ENCODE measurements at regions not wholly inside any gene's neighbourhood (a gene's known extent, or its start where the extent isn't known, plus 50 kb on each side); places are given as distances from the start of the nearest gene placed in this dataset.

DNA sequence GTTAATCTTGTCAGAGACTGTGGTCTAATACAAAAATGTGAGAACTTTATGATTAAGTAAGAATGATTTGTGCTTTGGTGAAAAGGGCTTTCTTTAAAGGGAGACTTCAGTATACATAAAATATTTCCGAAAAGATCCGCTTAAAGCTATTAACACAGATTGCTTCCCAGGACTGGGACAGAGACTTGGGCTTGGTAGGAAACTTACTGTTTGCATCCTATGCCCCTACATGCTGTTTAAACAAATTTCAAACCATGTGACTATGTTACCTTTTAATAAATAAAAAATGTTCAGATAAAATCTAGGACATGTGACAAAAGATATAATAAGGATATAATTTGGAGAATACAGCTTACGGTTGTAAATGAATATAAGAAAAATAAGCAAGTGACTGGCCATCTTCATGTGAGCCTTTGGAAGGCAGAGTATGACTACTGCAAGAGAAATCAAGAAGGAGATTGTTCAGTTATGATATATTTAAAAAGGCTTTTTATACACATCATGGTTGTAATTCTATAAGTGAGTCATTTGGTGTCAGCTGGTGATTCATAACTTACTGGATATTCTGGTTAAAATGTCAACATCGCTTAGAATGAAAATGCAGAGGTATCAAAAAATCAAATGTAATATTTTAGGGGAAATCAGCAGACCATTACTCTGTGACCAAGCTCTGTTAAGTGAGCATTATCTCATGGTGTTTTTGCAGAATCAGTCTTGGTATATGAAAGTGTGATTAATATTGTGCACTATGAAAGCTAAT lies 234.7 kb upstream of the E2F7 start:
- no peak for DNase-seq (ENCODE audit: low spot score)

DNA sequence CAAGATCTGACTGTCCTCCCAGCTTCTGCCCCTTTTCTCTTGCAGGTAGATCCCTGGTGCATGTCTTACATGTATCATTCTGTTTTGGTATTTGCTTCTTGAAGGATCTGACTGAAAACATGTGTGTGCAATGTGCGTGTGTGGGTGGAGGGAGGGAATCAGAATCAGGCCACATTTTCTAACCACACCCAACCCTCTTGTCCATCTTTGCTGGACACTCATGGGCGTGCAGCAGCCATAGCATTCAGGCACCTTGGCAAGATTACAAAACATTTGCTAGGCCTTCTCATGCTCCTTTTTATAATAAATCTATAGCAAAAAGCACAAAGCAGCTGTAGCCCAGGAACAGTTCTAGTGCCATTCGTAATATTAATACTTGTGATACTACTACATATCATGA lies 233.6 kb upstream of the E2F7 start:
- no peak for DNase-seq (ENCODE audit: low spot score)

DNA sequence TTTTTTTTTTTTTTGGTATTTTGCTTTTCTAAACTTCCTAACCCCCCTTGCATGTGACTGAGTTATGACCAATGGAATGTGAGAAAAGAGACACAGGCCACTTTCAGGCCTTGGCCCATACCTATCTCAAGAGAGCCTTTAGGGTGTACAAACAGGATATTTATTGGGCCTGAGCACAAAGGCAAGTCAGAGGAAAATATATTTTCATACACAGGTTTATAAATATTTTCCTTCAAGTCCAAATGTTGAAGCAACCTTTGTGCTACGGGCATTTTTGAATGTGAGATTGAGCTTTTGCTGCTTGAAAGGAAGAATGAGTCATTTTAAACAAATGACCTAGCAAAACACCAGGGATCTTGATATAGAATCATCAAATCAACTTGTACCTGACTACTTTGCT lies 228.6 kb upstream of the E2F7 start:
- DNase-seq (ENCODE audit: low spot score), result peak; percentile 31

DNA sequence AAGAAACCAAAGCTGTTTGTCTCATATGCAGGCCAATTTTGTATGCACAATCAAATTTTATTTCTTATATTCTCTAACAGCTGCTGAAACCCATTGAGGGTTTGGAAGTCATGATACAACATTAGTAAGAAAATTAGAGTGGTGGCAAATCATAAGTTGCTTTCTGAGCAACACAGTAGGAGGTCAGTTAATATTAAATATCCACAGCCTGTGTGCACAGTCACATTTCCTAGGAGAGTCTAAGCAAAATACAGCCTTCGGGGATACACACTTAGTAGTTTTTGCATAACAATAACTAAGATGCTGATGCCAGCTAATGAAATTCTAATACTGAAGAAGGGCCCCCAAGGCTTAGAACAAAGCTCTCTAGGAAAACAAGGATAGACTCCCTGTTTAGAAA lies 209.6 kb upstream of the E2F7 start:
- no peak for DNase-seq (ENCODE audit: low spot score)

DNA sequence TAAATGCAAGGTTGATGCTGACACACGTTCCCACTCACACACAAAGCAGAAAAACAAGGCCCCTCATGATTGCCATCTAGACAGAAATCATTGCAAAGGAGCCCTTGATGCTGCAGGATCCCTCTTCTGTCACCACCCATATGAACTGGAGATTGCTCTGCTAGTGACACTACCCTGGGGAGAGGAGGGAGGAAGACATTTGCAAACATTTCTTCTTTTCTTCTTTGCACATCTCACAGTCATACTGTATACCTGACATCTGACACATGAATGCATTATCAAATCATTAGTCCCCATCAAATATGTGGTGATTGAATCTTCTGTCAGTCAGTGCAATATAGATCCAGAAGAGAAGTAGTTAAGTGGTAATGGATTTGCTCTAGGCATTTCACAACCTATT lies 208.5 kb upstream of the E2F7 start:
- no peak for DNase-seq (ENCODE audit: low spot score)

DNA sequence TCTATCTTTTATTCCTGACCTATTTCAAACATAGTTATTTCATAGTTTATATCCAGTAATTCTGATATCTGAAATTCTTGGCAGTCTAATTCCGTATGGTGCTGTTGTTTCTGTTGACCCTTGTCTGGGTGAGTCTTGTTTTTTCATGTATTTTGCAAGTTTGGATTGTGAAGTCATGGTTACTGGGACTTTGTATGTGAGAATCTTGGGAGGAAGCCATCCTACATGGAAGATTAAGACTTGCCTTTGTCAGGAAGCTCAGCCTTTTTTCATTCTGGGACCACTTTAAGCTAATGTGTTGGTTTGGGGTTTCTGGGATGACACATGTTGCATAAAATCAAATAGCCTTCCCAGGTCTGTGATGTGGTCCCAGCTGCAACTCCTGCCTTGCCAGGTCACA lies 191.6 kb upstream of the E2F7 start:
- no peak for DNase-seq (ENCODE audit: low spot score)

DNA sequence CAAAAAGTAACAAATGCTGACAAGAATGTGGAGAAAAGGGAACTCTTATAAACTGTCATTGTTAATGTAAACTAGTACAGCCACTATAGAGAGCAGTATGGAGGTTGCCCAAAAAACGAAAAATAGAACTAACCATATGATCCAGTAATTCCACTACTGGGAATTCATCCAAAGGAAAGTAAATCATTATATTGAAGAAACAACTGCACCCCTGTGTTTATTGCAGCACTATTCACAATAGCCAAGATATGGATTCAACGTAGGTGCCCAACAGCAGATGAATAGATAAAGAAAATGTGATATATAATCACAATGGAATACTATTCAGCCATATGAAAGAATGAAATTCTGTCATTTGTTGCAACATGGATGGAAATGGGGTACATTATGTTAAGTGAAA lies 188.0 kb upstream of the E2F7 start:
- no peak for DNase-seq (ENCODE audit: low spot score)

DNA sequence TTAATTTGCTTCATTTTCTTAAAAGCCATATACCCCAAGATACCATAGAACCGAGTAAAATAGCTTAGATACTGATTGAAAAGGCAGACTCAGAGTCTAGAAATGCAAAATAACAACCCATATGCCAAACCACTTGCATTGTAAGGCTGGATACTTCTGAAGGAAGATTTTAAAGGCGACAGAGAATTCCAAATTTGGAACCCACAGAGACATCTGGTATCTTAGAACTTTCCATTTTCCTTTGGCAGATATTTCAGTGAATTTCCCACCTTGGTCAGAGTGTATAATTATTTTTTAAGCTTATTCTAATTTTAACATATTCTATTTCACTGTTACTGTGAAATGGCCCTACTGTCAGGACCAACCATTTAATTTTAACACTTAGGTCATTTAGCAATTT lies 186.4 kb upstream of the E2F7 start:
- DNase-seq (ENCODE audit: low spot score), result no peak

DNA sequence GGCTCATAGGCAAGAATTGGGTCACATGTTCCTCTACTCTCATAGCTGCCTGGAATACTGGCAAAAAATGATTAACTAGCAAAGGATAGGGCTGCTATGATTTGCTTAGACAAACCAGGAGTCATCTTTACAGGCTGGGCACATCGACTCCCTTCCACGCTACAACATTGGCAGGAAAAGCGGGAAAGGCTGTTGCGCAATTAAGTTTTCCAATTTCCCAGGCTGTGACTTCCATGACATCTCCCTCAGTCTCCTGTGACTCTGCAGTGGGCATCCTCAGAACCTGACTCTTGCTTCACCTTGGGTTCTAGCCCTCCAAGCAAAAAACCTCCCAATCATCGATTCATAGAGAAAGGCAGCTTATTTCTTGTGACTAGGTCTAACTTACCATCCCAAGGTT lies 184.5 kb upstream of the E2F7 start:
- no peak for DNase-seq (ENCODE audit: low spot score)

DNA sequence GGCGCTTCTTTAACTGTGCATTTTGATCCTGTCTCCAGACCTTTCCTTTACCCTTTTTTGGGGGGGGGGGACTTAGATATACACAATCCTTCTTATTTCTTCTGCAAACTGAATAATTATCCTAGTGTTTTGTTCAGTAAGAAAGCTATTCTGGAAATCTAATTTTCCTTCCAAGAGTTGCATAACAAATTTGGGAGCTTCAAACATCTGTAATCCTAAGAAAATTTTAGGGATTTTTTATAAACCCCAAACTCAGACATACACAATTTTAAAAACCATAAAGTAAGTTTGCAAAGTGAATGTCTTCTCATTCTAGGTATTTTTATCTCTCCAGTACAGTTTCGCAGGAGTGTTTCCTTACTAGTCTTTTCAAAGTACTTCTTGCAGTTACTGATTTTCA lies 182.7 kb upstream of the E2F7 start:
- no peak for DNase-seq (ENCODE audit: low spot score)

DNA sequence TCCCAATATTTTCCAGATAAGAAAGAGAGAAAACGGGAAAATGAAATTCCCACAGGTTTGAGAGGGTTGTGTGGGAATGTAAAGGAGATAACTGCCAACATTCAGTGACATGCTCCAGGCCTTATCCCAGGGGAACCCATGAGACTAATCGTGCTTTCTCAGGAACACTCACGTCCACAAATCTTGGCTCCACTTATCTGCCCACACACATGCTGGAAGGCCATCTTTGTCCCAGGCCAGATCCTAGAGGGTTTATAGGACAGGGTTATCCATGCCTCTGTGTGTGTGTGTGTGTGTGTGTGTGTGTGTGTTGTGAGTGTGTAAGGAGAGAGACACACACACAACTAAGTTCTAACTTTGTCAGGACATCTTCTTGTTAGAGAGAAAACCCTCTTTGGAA lies 182.2 kb upstream of the E2F7 start:
- no peak for DNase-seq (ENCODE audit: low spot score)

DNA sequence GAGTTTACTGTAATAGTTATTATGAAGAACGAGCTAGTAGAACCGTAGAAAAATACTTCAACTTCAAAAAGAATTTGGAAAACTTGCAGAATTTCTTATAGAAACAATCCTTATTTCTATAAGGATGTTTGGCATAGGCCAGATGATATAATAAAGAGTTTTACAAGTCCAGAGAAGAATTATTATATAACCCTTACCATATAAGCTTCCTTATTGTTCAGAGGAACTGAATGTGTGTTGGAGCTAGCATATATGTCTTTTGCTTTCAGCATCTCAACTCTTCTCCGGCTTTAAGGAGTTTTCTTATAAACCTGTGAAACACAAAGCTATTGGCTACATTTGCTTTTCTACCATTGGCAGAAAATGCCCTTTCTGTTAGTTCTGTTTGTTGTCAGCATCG lies 178.0 kb upstream of the E2F7 start:
- no peak for DNase-seq (ENCODE audit: low spot score)

DNA sequence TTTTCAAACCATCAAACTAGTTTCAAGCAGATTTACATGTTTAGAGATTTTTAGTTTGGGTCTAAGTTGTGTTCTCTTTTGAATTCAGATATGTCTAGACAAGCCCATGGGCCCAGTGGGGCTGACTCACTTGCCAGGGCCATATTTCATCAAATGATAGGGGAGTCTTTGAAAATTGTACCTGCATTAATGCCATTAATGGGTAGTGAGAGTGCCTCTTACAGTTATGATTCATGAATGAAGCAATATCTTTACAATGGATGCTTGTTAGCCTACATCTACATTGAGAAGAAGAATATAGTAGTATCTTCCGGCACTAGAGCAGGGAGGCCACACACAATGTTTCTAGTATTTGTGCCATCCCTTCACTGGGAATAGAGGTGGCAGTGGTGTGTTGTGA lies 174.2 kb upstream of the E2F7 start:
- DNase-seq (ENCODE audit: low spot score), result no peak

DNA sequence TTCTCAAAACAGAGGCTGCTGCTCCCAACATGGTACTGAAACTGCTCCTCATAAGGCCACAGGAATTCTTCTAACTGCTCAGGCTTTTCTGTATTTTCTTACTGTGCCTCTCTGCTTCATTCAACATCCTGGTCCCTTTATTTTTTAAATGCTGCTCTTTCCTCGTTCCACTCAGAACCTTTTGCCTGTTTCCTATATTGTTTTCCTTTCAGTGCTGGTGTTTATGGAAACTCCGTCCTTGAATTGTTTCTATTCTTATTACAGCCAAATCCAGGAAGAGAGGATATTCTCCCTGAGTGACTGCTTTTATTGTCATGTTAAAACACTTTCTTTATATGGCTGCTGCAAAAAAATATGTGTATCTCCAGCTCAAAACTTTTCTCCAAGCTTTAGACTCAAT lies 173.0 kb upstream of the E2F7 start:
- DNase-seq (ENCODE audit: low spot score), result no peak

DNA sequence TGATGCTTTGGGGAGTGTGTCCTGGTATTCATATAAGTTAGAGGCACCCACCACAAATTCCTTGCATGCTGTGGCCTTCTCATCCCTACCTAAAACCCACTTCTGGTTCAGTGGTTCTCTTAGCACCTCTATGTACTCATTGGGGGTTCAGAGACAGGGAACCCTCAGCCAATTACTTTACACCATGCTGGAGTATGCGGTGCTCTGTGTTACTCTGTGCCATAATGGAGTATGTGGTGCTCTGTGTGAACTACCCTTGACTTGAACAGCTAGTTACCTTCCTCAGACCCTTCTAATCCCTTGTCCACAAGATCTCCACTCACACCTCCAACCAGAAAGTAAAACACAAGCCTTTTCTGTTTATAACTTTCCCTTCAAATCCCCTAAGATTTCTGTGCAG lies 172.5 kb upstream of the E2F7 start:
- DNase-seq (ENCODE audit: low spot score), result no peak

DNA sequence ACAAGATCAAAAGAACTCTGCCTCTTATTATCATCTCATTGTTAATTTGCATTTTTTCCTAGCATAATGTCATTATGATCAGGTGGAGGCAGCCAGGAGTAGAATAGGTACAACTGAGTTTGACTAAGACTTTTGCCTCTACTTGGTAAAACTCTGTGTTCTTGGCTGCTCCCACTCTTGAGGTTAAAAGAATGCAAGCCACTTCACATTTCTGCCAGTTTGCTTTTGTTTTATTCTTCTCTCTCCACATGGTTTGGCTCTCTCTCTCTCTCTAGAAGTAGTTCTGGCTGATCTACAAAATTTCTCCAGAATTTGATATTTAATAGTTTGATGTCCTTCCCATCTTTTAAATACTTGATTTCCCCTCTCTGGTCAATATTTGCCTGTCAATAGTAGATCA lies 170.7 kb upstream of the E2F7 start:
- DNase-seq (ENCODE audit: low spot score), result no peak

DNA sequence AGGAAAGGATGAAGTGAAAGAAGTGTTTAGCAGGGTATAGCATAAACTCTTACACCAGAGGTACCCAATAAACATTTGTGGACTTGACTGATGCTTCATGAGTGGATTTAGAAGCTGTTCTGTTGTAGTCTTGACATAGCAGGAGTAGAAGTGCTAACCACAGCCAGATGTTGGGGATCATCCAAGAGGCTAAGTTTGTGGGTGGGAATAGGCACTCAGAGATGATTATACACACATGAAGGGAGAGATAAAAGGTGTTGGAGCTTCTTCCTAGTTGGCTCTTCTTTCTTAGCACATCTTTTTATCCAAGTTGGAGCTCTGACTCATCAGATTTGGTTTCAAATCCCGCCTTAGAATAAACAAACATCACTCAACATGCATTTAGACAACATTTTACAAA lies 166.7 kb upstream of the E2F7 start:
- peak; percentile 74 for DNase-seq (ENCODE audit: low spot score)

DNA sequence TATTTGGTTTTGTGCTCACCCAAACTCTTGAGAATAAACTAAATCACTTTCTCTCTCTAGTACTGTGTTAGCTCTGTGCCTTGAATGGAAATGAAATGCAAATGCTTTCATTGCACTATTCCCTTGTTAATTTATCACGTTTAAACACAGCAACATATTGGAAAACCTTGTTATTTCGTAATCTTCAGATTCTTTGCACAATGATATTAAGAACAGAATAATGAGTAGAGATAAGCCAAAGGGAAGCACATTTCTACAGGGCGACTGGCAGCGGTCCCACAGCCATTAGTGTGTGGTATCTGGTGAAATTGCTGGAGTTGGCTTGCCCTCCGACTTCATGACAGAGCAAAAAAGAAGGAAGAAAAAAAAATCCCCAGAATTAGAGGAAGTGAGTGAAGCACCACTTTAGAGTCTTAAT lies 166.1 kb upstream of the E2F7 start:
- DNase-seq (ENCODE audit: low spot score), result peak; percentile 91

DNA sequence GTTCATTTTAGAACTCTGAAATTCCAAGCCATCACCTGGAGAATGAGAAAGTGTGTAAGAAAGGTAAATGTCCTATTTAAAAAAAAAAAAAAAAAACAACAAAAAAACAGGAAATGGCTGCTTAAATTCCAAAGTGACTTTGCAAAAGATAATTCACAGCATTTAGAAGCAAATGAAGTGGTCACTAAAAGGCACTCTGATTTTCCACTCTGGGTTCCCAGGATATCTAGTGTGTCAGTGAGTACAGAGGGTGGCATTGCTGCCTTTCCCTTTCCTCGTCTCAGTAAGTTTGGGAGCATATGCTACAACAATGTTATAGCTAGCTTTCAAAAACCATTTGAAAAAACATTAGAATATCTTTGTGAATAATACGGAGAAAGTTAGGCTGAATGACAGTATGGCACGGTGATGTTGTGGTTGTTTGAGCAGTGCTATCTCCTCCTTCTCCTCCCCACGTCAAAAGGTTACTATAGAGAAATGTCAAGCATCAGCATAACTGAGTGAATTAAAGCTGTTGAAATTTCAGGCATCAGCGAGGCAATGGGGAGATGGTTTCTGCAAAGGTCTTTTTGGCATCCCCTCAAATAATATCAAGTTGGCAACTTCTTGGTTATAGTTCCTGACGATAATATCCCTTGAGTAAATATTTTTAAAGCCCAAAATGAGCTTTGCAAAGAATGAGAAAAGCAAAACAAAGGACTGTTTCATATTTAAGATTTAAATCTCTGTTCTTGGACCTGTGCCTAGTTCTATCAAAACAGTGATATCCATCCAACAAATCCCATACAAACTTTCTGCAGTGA lies 164.5 kb upstream of the E2F7 start:
- peak; percentile 12 for DNase-seq (ENCODE audit: low spot score)

DNA sequence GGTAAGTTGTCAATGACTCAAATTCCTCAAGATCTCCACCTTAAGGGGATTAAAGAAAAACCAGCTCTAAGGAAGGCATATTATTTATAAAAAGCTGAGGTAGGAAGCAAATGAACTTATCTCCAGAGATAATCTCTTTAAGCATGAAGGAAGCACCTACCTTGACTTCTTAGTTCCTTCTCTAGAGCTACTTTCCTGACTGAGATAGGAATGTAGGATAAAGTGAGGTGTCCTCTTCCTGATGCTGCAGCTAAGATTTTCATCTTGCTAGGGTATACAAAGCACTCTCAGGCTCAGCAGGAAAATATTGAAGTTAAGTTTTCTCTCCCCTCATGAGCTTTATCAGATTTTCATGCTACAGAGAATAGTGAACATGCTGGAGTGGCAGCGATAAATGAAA lies 163.0 kb upstream of the E2F7 start:
- no peak for DNase-seq (ENCODE audit: low spot score)

DNA sequence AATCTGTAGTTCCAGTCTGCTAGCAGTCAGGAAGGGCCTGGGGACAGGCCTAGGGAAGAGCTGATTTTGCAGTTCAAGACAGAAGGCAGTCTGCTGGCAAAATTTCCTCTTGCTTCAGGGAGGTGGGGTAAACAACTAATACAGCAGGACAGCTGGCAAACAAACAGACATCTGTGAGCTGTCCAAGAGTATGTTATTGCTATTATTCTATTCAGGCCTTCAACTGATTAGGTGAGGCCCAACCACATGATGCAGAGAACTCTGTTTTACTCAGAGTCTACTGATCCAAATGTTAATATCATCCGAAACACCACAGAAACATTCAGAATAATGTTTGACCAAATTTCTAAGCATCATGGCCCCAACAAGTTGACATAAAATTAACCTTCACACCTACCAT lies 161.0 kb upstream of the E2F7 start:
- DNase-seq (ENCODE audit: low spot score), result no peak

DNA sequence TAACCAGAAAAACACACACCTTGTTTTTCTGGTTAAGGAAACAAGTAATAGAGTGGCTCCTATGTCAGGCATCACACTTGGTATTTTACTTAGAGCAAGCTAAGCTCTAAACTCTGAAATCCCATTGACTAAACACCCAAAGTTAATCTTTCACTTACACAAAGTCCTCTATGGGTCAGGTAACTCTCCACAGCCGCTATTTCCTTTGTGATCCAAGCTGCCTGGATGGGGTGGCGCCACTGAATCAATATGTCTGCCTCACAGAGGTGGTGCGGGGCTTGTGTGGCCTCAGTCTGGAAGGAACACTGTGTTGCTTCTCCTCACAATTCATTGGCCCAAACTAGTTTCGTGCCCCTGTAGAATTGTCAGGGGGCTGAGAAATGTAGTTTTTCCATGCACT lies 160.0 kb upstream of the E2F7 start:
- DNase-seq (ENCODE audit: low spot score), result no peak

DNA sequence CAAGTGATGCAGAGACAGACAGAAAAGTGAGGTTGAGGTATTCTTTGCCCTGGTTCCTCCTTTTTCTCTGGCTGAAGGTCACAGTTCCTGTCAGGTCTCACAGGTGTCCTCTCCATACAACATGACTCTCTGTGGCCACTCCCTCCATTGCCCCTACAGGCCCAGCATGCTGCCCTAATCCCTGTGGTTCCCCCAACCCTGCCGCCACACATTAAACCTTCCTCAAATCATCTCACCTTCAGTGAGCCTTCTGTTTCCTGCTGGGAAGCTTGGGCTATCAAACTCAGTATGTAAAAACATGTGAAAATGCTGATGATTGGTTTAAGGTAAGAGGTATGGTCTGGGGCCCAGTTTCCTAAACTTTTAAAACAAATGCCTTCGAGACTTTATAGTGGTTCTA lies 159.0 kb upstream of the E2F7 start:
- DNase-seq (ENCODE audit: low spot score), result no peak

DNA sequence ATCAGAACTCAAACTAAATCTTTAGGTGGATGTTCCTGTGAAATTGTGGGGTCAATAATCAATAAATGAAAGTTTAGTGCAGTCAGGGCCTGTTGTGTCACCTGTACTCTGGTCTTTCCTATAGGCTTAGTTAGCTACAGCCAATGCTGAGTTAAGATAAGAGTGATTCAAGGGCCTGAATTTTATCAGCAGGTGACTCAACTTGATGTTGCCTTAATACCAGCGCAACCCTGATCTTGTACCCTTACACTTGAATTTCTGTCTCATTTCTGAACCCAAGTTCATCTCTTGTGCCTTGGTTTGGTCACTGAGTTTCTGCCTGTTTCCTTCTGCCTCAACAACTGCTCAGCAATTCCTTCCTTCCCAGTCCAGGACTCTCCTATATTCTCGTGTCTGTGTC lies 157.0 kb upstream of the E2F7 start:
- DNase-seq (ENCODE audit: low spot score), result no peak
